K562 (cell line): ENCODE measurements at regions not wholly inside any gene's neighbourhood (a gene's known extent, or its start where the extent isn't known, plus 50 kb on each side); places are given as distances from the start of the nearest gene placed in this dataset.
A peak's percentile ranks its signal among the peaks of the same experiment; 100 is the strongest.

ENCODE experiments used
- ATAC-seq: fragments of 200-7000 bp; cut with Tn5 transposase; 3 replicates; pipeline ENCODE4 v1.9.1; 2020; ENCODE audit warnings: moderate library complexity
- BruUV-seq: library from RNA; stranded (reverse); fragments of 400-500 nt; replicated peaks from 2 replicates; lab custom pipeline; 2021; lab: Mats Ljungman, UMichigan
- CTCF ChIA-PET: fragments of 300-600 bp; formaldehyde crosslinking; extraction: SDS; loops from one replicate; lab custom pipeline; 2021; ENCODE audit warnings: low intra/inter-chr PET ratio; lab: Yijun Ruan, JAX
- POLR2A ChIA-PET: fragments of 300-600, 350-650 bp; sonication (Branson Sonifier 250); formaldehyde crosslinking; extraction: SDS; loops from one replicate; lab custom pipeline; 2021; ENCODE audit warnings: antibody characterized with exemption, inconsistent platforms; lab: Yijun Ruan, JAX
- DNase-seq, 4 experiments: peaks; one replicate each; pipeline versions ENCODE4 v3.0.0 to v3.0.0-alpha.2; 2011 to 2018; ENCODE audit warnings: low spot score in 3 of 4, mixed read lengths in 3 of 4; ENCODE audit errors: extremely low read depth in 1 of 4
- FAIRE-seq: peaks from 2 replicates; lab custom pipeline; 2011; peaks lifted over from hg19 to GRCh38; lab: Jason Lieb, UNC
- H2AFZ ChIP-seq: 2 replicates; pipeline ENCODE4 v1.6.0; 2011; ENCODE audit warnings: low read depth, low read length, control low read depth, inconsistent platforms
- H3K27ac ChIP-seq: fragments of 200-600 bp; 3 replicates; pipeline ENCODE4 v1.8.0; 2011; ENCODE audit warnings: low read depth, mild to moderate bottlenecking, control low read depth, inconsistent platforms, low read length, moderate library complexity, mixed read lengths; ENCODE audit errors: extremely low read depth
- H3K27me3 ChIP-seq, 2 experiments: fragments of 300-600 bp in 1 of 2; 2 replicates in 1 of 2; 3 replicates in 1 of 2; pipeline versions ENCODE4 v1.6.0 to v1.8.0; 2011; ENCODE audit warnings: inconsistent platforms in 2 of 2, low read length in 2 of 2, mild to moderate bottlenecking in 1 of 2, mixed read lengths in 1 of 2, moderate library complexity in 1 of 2; ENCODE audit not compliant: control insufficient read depth in 2 of 2, insufficient read depth in 2 of 2
- H3K36me3 ChIP-seq: fragments of 300-600 bp; 3 replicates; pipeline ENCODE4 v1.8.0; 2011; ENCODE audit warnings: mild to moderate bottlenecking, low read length, inconsistent platforms; ENCODE audit not compliant: control insufficient read depth, insufficient read depth
- H3K4me1 ChIP-seq, 2 experiments: fragments of 200-600 bp in 1 of 2; replicated peaks in 1 of 2; 2 replicates in 1 of 2; 3 replicates in 1 of 2; pipeline versions ENCODE4 v1.5.1 to v1.8.0; 2011; ENCODE audit warnings: inconsistent platforms in 2 of 2, low read length in 2 of 2, mild to moderate bottlenecking in 1 of 2, mixed read lengths in 1 of 2, moderate library complexity in 1 of 2; ENCODE audit not compliant: control insufficient read depth in 2 of 2, insufficient read depth in 2 of 2
- H3K4me2 ChIP-seq: 2 replicates; pipeline ENCODE4 v1.6.1; 2011; ENCODE audit warnings: low read length, control low read depth, inconsistent platforms, mixed read lengths; ENCODE audit not compliant: insufficient read depth
- H3K4me3 ChIP-seq: fragments of 200-600 bp; sonication (generic), shearing (Covaris generic); 2 replicates; pipeline ENCODE4 v1.5.1; 2016; ENCODE audit warnings: control low read depth, inconsistent platforms
- H3K79me2 ChIP-seq: fragments of 200-600 bp; 3 replicates; pipeline ENCODE4 v1.8.0; 2011; ENCODE audit warnings: low read length, inconsistent platforms; ENCODE audit not compliant: control insufficient read depth, insufficient read depth
- H3K9ac ChIP-seq, 2 experiments: 2 replicates each; pipeline versions ENCODE4 v1.6.0 to v1.6.1; 2011; ENCODE audit warnings: low read depth in 2 of 2, low read length in 2 of 2, control low read depth in 1 of 2, inconsistent platforms in 1 of 2, mild to moderate bottlenecking in 1 of 2, mixed read lengths in 1 of 2; ENCODE audit not compliant: insufficient read depth in 1 of 2
- H3K9me1 ChIP-seq: one replicate; pipeline ENCODE4 v1.6.0; 2011; ENCODE audit warnings: inconsistent platforms, mild to moderate bottlenecking, low read length, moderate library complexity; ENCODE audit not compliant: control insufficient read depth, insufficient read depth
- H3K9me3 ChIP-seq: replicated peaks from 2 replicates; pipeline ENCODE4 v1.5.1; 2011; ENCODE audit warnings: low read depth, low read length, inconsistent platforms; ENCODE audit not compliant: control insufficient read depth, insufficient read depth
- H4K20me1 ChIP-seq: replicated peaks from 2 replicates; pipeline ENCODE4 v1.6.1; 2011; ENCODE audit warnings: low read length, inconsistent platforms, mixed read lengths; ENCODE audit not compliant: control insufficient read depth, insufficient read depth
- ATF1 ChIP-seq, 2 experiments: fragments of 450-650 bp in 1 of 2; IDR thresholded peaks; 2 replicates each; pipeline ENCODE4 v1.6.1; 2016; ENCODE audit warnings: missing compliant biosample characterization in 1 of 2, missing genetic modification characterization in 1 of 2
- CUX1 ChIP-seq: fragments of 200-800 bp; sonication (Bioruptor generic); IDR thresholded peaks from 2 replicates; pipeline ENCODE4 v1.6.1; 2016; ENCODE audit warnings: missing genetic modification characterization, missing compliant biosample characterization
- MAFF ChIP-seq: IDR thresholded peaks from 2 replicates; pipeline ENCODE4 v1.6.1; 2012; ENCODE audit warnings: low read length, improper control_type of control experiment
- MAFK ChIP-seq: IDR thresholded peaks from 2 replicates; pipeline ENCODE4 v1.6.1; 2011; ENCODE audit warnings: low read length, improper control_type of control experiment
- ZNF316 ChIP-seq: fragments of 450-650 bp; IDR thresholded peaks from 2 replicates; pipeline ENCODE4 v1.6.1; 2016
- WGBS: fragments of 100-300 bp; shearing (Covaris generic); methylation state at CpG from one replicate; pipeline ENCODE4 v1.1.6; 2016; ENCODE audit warnings: low coverage, mixed read lengths; ENCODE audit not compliant: insufficient coverage; ENCODE audit errors: missing lambda C conversion rate; 5-methylcytosine and 5-hydroxymethylcytosine counted together
- in situ Hi-C: fragments of 300-500 bp; cut with MboI; formaldehyde crosslinking; loops from 4 replicates; pipeline ENCODE4 v1.15.0; 2018; ENCODE audit warnings: inconsistent platforms, mixed read lengths
- intact Hi-C: fragments of 100-400 bp; cut with micrococcal nuclease; formaldehyde crosslinking; loops from 2 replicates; pipeline ENCODE4 v1.14.2; 2022

- TF ChIP-seq CUX1 (CRISPR knock-in tag): no peak
Measured at GRCh38 chr6:14361297-14361696, 243.7 kb downstream of the CD83 start (continued).

GRCh38 chr6:14361956-14362587, 244.5 kb downstream of the CD83 start:
- FAIRE-seq: no peak
- POLR2A ChIA-PET: interaction anchor here (0.6 to 1.0 kb wide), 2 partner anchors 8 to 16 kb away, joined by 3 to 4 read pairs; no protein-coding TSS in a partner anchor
- no TSS peak for BruUV-seq

More at GRCh38 chr6:14361956-14362587, 244.5 kb downstream of the CD83 start:
- Histone ChIP-seq H3K4me1 (no peaks in the 10 kb centered on the region), H3K4me3 (no peak overlapping the region), H3K4me2 (no peak overlapping the region), H3K27me3 (peaks cover 4 to 20% of the 10 kb centered on the region in 2 experiments; a peak in 3 of 5 replicates), H3K79me2 (no peaks in the 10 kb centered on the region), H3K9me3 (no peaks in the 10 kb centered on the region), H3K9me1 (no peaks in the 10 kb centered on the region), H3K9ac (no peak overlapping the region), H3K27ac (no peak overlapping the region), H2AFZ (no peak overlapping the region), H4K20me1 (no peaks in the 10 kb centered on the region), H3K36me3 (no peaks in the 10 kb centered on the region)
- WGBS: 5% methylated on average over 5 of the region's 5 CpGs
- DNase-seq: no peak
- in situ Hi-C loops (no loop called here), intact Hi-C loops (no loop called here)
- no peak for ATAC-seq
- CTCF ChIA-PET: no interaction called here
- TF ChIP-seq ATF1 (CRISPR knock-in tag; IDR thresholded peaks at IDR 0.05) (no peak), ATF1 (tag; IDR thresholded peaks at IDR 0.05) (no peak), MAFK (peak; percentile 45; the same call in 1 of the 2 replicates), MAFF (peak; percentile 45; the same call in 1 of the 2 replicates), ZNF316 (peak; percentile 47; the same call in 1 of the 2 replicates)
